Esophagus muscularis mucosa (tissue), 3 donors: ENCODE measurements at regions not wholly inside any gene's neighbourhood (a gene's known extent, or its start where the extent isn't known, plus 50 kb on each side); places are given as distances from the start of the nearest gene placed in this dataset.

Source experiments
- POLR2AphosphoS5 ChIP-seq, 2 donors: sonication (generic); formaldehyde crosslinking; IDR thresholded peaks; one replicate each; pipeline ENCODE4 v1.6.1; 2017; ENCODE audit warnings: antibody characterized with exemption in 2 of 2
- TF ChIP-seq, protein P1 (sequence below), 3 experiments: fragments of 200-600 bp in 2 of 3; fragments of 450-650 bp in 1 of 3; sonication (generic) in 2 of 3; IDR thresholded peaks; one replicate each; pipeline ENCODE4 v1.5.1; 2017 to 2019; ENCODE audit warnings: antibody characterized with exemption in 3 of 3, mild to moderate bottlenecking in 2 of 3, moderate library complexity in 1 of 3

DNA sequence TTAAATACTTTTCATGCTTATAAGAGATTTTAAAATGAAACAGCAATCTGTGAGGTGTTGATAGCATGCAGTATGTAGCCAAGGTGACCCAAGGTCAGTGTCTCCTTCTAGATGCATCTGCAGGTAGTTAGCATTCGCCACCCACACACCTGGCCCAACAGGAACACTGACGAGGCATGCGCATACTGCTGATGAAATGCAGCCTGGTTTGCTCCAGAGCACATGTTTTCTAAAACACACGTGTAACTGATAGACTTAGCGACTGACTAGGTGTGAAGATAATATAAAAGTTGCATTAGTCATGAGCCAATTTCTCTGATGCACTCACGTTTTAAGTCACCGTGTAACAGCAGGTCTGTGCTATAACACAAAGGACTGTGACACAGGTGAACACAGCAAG is 77.1 kb upstream of the RPS6KA2 start:
- no peak for TF ChIP-seq POLR2AphosphoS5 (IDR thresholded peaks at IDR 0.05)
- TF ChIP-seq, protein P1, sequence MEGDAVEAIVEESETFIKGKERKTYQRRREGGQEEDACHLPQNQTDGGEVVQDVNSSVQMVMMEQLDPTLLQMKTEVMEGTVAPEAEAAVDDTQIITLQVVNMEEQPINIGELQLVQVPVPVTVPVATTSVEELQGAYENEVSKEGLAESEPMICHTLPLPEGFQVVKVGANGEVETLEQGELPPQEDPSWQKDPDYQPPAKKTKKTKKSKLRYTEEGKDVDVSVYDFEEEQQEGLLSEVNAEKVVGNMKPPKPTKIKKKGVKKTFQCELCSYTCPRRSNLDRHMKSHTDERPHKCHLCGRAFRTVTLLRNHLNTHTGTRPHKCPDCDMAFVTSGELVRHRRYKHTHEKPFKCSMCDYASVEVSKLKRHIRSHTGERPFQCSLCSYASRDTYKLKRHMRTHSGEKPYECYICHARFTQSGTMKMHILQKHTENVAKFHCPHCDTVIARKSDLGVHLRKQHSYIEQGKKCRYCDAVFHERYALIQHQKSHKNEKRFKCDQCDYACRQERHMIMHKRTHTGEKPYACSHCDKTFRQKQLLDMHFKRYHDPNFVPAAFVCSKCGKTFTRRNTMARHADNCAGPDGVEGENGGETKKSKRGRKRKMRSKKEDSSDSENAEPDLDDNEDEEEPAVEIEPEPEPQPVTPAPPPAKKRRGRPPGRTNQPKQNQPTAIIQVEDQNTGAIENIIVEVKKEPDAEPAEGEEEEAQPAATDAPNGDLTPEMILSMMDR (IDR thresholded peaks at IDR 0.05) = no peak
